ENCODE measurements at regions not wholly inside any gene's neighbourhood (a gene's known extent, or its start where the extent isn't known, plus 50 kb on each side); places are given as distances from the start of the nearest gene placed in this dataset.

DNA sequence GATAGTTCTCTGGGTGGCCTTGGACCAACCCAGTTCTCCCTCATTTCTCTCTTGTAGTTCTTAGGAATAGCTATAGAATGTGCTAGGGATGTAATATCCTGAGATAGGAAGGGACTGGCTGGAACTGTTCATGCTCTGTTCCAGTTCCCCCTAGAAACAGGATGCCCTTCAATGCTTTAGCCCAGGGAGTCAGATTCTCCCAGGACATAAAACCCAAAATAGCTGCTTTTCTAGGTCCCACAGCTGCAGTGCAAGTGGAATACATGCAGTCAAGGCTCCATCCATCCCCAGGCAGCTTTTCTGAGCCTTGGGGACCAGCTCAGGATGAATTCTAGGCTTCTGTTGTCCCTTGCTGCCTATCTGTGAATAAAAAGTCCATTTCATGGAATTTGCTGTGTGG, 257.3 kb upstream of the CTAGE1 start:
- DNase-seq (ENCODE audit: low read depth): no peak
- in situ Hi-C loops (cut with HindIII; ENCODE audit: low pct_unique_long_range_greater_than_20kb, low sequenced_read_pairs): no loop called here

DNA sequence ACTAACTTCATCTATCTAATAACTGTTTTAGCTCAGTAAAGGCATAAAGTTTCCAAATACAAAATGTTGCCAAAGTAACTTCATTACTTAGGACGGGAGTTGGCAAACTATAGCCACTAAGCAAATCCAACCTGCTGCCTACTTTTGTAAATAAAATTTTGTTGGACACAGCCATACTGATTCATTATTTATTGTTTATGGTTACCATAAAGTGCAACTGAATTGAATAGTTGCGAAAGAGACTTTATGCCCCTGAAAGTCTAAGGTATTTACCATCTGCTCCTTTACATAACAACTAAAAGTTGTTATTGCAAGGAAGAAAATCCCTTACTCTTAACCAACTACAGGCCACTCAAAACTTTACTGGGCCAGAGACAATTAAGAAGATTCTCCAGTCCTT, 256.7 kb upstream of the RBBP8 start:
- in situ Hi-C loops (cut with HindIII; ENCODE audit: low pct_unique_long_range_greater_than_20kb, low sequenced_read_pairs): no loop called here

GRCh38 chr18:22678486-22678885, 254.6 kb upstream of the RBBP8 start:
- in situ Hi-C loops (cut with HindIII; ENCODE audit: low pct_unique_long_range_greater_than_20kb, low sequenced_read_pairs): no loop called here
- no peak for DNase-seq (ENCODE audit: low read depth)

More for the DNA sequence above, 256.7 kb upstream of the RBBP8 start:
- no peak for DNase-seq (ENCODE audit: low read depth)

GRCh38 chr18:22680944-22681343, 252.2 kb upstream of the RBBP8 start:
- DNase-seq (ENCODE audit: low read depth): no peak
- in situ Hi-C loops (cut with HindIII; ENCODE audit: low pct_unique_long_range_greater_than_20kb, low sequenced_read_pairs): no loop called here

- no peak for DNase-seq (ENCODE audit: low read depth)
- in situ Hi-C loops (cut with HindIII; ENCODE audit: low pct_unique_long_range_greater_than_20kb, low sequenced_read_pairs): no loop called here
Observed at GRCh38 chr18:22681908-22682307, 251.2 kb upstream of the RBBP8 start.

DNA sequence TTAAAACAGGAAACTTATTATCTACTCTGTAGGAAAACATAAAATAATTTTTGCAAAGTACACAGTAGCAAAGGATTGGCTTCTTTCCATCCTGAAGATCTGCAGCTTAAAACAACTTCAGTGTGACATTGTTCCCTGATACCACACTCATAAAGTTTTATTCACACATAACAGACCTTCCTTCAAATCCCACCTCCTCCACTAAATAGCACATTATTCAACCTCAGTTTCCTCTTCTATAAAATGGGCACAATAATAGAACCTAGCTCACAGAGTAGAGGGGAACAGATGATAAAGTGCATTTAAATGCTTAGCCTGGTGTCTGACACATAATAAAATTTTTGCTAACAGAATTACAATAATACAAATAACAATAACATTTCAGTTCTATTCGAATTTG, 250.4 kb upstream of the RBBP8 start:
- in situ Hi-C loops (cut with HindIII; ENCODE audit: low pct_unique_long_range_greater_than_20kb, low sequenced_read_pairs): no loop called here
- no peak for DNase-seq (ENCODE audit: low read depth)

- peak; percentile 89 for DNase-seq (ENCODE audit: low read depth)
- in situ Hi-C loops (cut with HindIII; ENCODE audit: low pct_unique_long_range_greater_than_20kb, low sequenced_read_pairs): no loop called here
Observed at GRCh38 chr18:22683196-22683676, 249.9 kb upstream of the RBBP8 start.

DNA sequence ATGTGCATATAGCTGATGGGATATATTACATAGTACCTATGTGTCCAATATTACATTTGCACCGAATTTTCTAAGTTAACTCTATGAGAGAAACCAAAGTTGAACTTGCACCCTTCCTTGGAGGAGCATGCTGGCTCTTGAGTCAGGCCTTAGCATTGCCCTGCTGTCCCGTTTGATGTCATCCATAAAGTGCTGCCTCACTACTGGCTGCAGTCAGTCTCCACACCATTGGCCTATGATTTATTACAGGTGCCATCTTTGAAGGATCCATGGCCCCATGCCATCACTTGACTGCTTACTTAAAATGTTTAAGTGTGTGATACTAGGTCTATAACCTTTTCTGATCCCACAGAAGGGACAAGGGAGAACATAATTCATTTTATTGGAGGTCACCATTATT, 249.3 kb upstream of the RBBP8 start:
- in situ Hi-C loops (cut with HindIII; ENCODE audit: low pct_unique_long_range_greater_than_20kb, low sequenced_read_pairs): no loop called here
- DNase-seq (ENCODE audit: low read depth): no peak

- no peak for DNase-seq (ENCODE audit: low read depth)
- in situ Hi-C loops (cut with HindIII; ENCODE audit: low pct_unique_long_range_greater_than_20kb, low sequenced_read_pairs): no loop called here
Observed at GRCh38 chr18:22684268-22684667, 248.9 kb upstream of the RBBP8 start.

- DNase-seq (ENCODE audit: low read depth): no peak
- in situ Hi-C loops (cut with HindIII; ENCODE audit: low pct_unique_long_range_greater_than_20kb, low sequenced_read_pairs): no loop called here
Observed at GRCh38 chr18:22685788-22686187, 247.3 kb upstream of the RBBP8 start.

- DNase-seq (ENCODE audit: low read depth): no peak
- in situ Hi-C loops (cut with HindIII; ENCODE audit: low pct_unique_long_range_greater_than_20kb, low sequenced_read_pairs): no loop called here
Observed at GRCh38 chr18:22687892-22688680, 245.0 kb upstream of the RBBP8 start.

- no peak for DNase-seq (ENCODE audit: low read depth)
- in situ Hi-C loops (cut with HindIII; ENCODE audit: low pct_unique_long_range_greater_than_20kb, low sequenced_read_pairs): no loop called here
Observed at GRCh38 chr18:22688877-22689496, 244.1 kb upstream of the RBBP8 start.

GRCh38 chr18:22689712-22690111, 243.4 kb upstream of the RBBP8 start:
- in situ Hi-C loops (cut with HindIII; ENCODE audit: low pct_unique_long_range_greater_than_20kb, low sequenced_read_pairs): no loop called here
- no peak for DNase-seq (ENCODE audit: low read depth)

GRCh38 chr18:22690556-22690955, 242.6 kb upstream of the RBBP8 start:
- DNase-seq (ENCODE audit: low read depth): no peak

GRCh38 chr18:22691946-22692710, 241.0 kb upstream of the RBBP8 start:
- in situ Hi-C loops (cut with HindIII; ENCODE audit: low pct_unique_long_range_greater_than_20kb, low sequenced_read_pairs): no loop called here
- no peak for DNase-seq (ENCODE audit: low read depth)

More at GRCh38 chr18:22690556-22690955, 242.6 kb upstream of the RBBP8 start:
- in situ Hi-C loops (cut with HindIII; ENCODE audit: low pct_unique_long_range_greater_than_20kb, low sequenced_read_pairs): no loop called here

DNA sequence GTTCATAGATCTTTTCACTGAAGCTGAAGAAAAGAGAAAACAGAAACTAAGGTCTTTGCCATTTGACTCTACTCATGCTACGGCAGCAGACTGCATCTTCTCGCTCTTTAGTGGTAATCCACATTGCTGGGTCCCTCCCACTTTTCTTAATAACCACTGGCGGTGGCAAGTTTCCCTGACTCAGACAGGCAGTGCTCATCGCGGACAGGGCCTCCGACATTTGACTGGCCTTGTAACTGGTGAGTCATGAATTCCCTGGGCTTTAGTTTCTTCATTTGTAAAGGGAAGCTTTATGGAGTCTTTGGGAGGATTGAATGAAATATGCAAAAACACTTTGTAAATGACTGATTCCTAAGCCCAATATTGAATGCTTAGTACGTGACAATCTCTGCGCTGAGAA, 238.2 kb upstream of the RBBP8 start:
- DNase-seq (ENCODE audit: low read depth): peak; percentile 84
- in situ Hi-C loops (cut with HindIII; ENCODE audit: low pct_unique_long_range_greater_than_20kb, low sequenced_read_pairs): no loop called here

GRCh38 chr18:22695674-22696073, 237.5 kb upstream of the RBBP8 start:
- DNase-seq (ENCODE audit: low read depth): no peak
- in situ Hi-C loops (cut with HindIII; ENCODE audit: low pct_unique_long_range_greater_than_20kb, low sequenced_read_pairs): no loop called here

DNA sequence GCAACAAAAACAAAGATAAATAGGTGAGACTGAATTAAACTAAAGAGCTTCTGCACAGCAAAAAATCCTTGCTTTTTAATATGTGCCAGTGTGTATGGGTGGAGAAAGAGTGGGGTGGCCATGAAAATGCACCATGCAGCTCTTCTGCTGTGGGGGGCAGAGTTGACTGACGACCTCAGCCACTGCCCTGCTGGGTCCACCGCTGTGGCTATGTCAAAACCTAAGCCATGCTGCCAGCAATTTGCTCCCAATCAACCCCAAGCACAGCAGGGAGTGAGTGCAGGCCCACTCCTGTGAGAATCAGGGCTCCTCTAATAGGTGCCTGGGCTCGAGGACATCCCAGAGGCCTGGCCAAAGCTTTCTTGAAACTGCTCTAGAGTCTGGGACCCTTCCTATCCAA, 235.6 kb upstream of the RBBP8 start:
- in situ Hi-C loops (cut with HindIII; ENCODE audit: low pct_unique_long_range_greater_than_20kb, low sequenced_read_pairs): no loop called here
- no peak for DNase-seq (ENCODE audit: low read depth)

- no peak for DNase-seq (ENCODE audit: low read depth)
- in situ Hi-C loops (cut with HindIII; ENCODE audit: low pct_unique_long_range_greater_than_20kb, low sequenced_read_pairs): no loop called here
Observed at GRCh38 chr18:22698711-22699110, 234.4 kb upstream of the RBBP8 start.

Measured in Caki2 (cell line).